SK-N-SH treated with all-trans-retinoic acid at 6 μM for 48 hours (cell line): ENCODE measurements at regions not wholly inside any gene's neighbourhood (a gene's known extent, or its start where the extent isn't known, plus 50 kb on each side); places are given as distances from the start of the nearest gene placed in this dataset.
"Not testable (repeated sequence)": the region's sequence is repeated elsewhere in the genome, so short reads cannot be mapped to it uniquely, and the experiment has no call there.

Experiments
- ATAC-seq: fragments of 200-7000 bp; cut with Tn5 transposase; 3 replicates; pipeline ENCODE4 v1.9.1; 2020; ENCODE audit warnings: mild to moderate bottlenecking, moderate library complexity
- BACH2 ChIP-seq: fragments of 250-450 bp; sonication (Bioruptor Pico); IDR thresholded peaks from 2 replicates; pipeline ENCODE4 v1.9.0; 2021; ENCODE audit warnings: mild to moderate bottlenecking, borderline replicate concordance
- CSDC2 ChIP-seq: fragments of 250-450 bp; sonication (Bioruptor Pico); IDR thresholded peaks from 2 replicates; pipeline ENCODE4 v1.5.0; 2020; ENCODE audit warnings: mild to moderate bottlenecking, moderate library complexity
- ESRRG ChIP-seq: fragments of 250-450 bp; sonication (Bioruptor Pico); IDR thresholded peaks from 2 replicates; pipeline ENCODE4 v1.6.1; 2021; ENCODE audit warnings: mild to moderate bottlenecking
- GLIS3 ChIP-seq: fragments of 250-450 bp; sonication (Bioruptor Pico); IDR thresholded peaks from 2 replicates; pipeline ENCODE4 v1.5.0; 2020; ENCODE audit warnings: mild to moderate bottlenecking, moderate library complexity
- ISL1 ChIP-seq: fragments of 250-450 bp; sonication (Bioruptor Pico); IDR thresholded peaks from 2 replicates; pipeline ENCODE4 v2.1.2; 2022; ENCODE audit warnings: mild to moderate bottlenecking, moderate library complexity
- OSR1 ChIP-seq: fragments of 250-450 bp; sonication (Bioruptor Pico); IDR thresholded peaks from 2 replicates; pipeline ENCODE4 v1.8.0; 2022; ENCODE audit warnings: moderate library complexity, mild to moderate bottlenecking, inconsistent platforms
- PPARA ChIP-seq: fragments of 250-450 bp; sonication (Bioruptor Pico); IDR thresholded peaks from 2 replicates; pipeline ENCODE4 v1.5.0; 2020; ENCODE audit warnings: mild to moderate bottlenecking, borderline replicate concordance
- RARB ChIP-seq: fragments of 250-450 bp; sonication (Bioruptor Pico); IDR thresholded peaks from 2 replicates; pipeline ENCODE4 v1.8.0; 2021; ENCODE audit warnings: mild to moderate bottlenecking, moderate library complexity
- SNAI2 ChIP-seq: fragments of 250-450 bp; sonication (Bioruptor Pico); IDR thresholded peaks from 2 replicates; pipeline ENCODE4 v1.5.0; 2020; ENCODE audit warnings: mild to moderate bottlenecking, moderate library complexity
- TCF4 ChIP-seq: fragments of 250-450 bp; sonication (Bioruptor Pico); IDR thresholded peaks from 2 replicates; pipeline ENCODE4 v1.8.0; 2021; ENCODE audit warnings: mild to moderate bottlenecking, moderate library complexity, borderline replicate concordance
- TOX ChIP-seq: fragments of 250-450 bp; sonication (Bioruptor Pico); IDR thresholded peaks from 2 replicates; pipeline ENCODE4 v1.8.0; 2021; ENCODE audit warnings: mild to moderate bottlenecking, moderate library complexity, borderline replicate concordance
- ZC3H10 ChIP-seq: fragments of 250-450 bp; sonication (Bioruptor Pico); IDR thresholded peaks from 2 replicates; pipeline ENCODE4 v1.5.1; 2021; ENCODE audit warnings: mild to moderate bottlenecking, moderate library complexity
- ZFP3 ChIP-seq: fragments of 250-450 bp; sonication (Bioruptor Pico); IDR thresholded peaks from 2 replicates; pipeline ENCODE4 v1.5.0; 2020; ENCODE audit warnings: mild to moderate bottlenecking, moderate library complexity
- ZNF565 ChIP-seq: fragments of 450-650 bp; formaldehyde crosslinking; conservative IDR thresholded peaks from 2 replicates; pipeline ENCODE4 v1.5.0; 2020; ENCODE audit warnings: low read depth, mild to moderate bottlenecking, moderate library complexity
- ZNF70 ChIP-seq: fragments of 450-650 bp; formaldehyde crosslinking; IDR thresholded peaks from 2 replicates; pipeline ENCODE4 v1.5.0; 2020; ENCODE audit warnings: mild to moderate bottlenecking, moderate library complexity
- ZNF8 ChIP-seq: fragments of 450-650 bp; formaldehyde crosslinking; IDR thresholded peaks from 2 replicates; pipeline ENCODE4 v1.5.0; 2020; ENCODE audit warnings: mild to moderate bottlenecking, moderate library complexity
- TF ChIP-seq, protein P1 (sequence below): fragments of 250-450 bp; sonication (Bioruptor Pico); IDR thresholded peaks from 2 replicates; pipeline ENCODE4 v1.8.0; 2021; ENCODE audit warnings: low read depth, mild to moderate bottlenecking, moderate library complexity, borderline replicate concordance
- TF ChIP-seq, protein P2 (sequence below): fragments of 250-450 bp; sonication (Bioruptor Pico); IDR thresholded peaks from 2 replicates; pipeline ENCODE4 v1.5.0; 2020; ENCODE audit warnings: mild to moderate bottlenecking, moderate library complexity
- TF ChIP-seq, protein P3 (sequence below): fragments of 250-450 bp; sonication (Bioruptor Pico); IDR thresholded peaks from 2 replicates; pipeline ENCODE4 v1.5.1; 2021; ENCODE audit warnings: mild to moderate bottlenecking, moderate library complexity
- TF ChIP-seq, protein P4 (sequence below): fragments of 250-450 bp; sonication (Bioruptor Pico); IDR thresholded peaks from 2 replicates; pipeline ENCODE4 v1.8.0; 2020; ENCODE audit warnings: mild to moderate bottlenecking, moderate library complexity, borderline replicate concordance
- TF ChIP-seq, protein P5 (sequence below): fragments of 250-450 bp; sonication (Bioruptor Pico); IDR thresholded peaks from 2 replicates; pipeline ENCODE4 v1.5.1; 2020; ENCODE audit warnings: low read depth, mild to moderate bottlenecking, moderate library complexity

DNA sequence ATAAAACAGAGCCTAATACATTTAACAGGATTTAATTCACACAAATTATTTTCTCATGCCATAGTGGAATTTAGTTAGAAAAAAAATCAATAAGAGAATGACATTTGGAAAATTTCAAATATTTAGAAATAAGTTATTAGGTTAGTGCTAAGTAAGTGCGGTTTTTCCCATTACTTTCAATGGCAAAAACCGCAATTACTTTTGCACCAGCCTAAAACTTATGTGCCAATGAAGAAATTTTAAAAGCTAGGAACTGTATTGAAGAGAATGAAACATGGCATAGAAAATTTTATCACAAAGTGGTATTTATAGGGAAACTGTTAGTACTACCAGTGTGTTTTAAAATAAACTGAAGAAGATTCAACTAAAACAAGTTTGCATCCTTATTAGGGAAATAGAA lies 228.3 kb upstream of the FKBP1C start:
- ATAC-seq = no peak
- TF ChIP-seq SNAI2 (CRISPR knock-in tag) (no peak), ZFP3 (CRISPR knock-in tag) (no peak), BACH2 (CRISPR knock-in tag) (no peak), ZC3H10 (CRISPR knock-in tag) (no peak)
- TF ChIP-seq, protein P1, sequence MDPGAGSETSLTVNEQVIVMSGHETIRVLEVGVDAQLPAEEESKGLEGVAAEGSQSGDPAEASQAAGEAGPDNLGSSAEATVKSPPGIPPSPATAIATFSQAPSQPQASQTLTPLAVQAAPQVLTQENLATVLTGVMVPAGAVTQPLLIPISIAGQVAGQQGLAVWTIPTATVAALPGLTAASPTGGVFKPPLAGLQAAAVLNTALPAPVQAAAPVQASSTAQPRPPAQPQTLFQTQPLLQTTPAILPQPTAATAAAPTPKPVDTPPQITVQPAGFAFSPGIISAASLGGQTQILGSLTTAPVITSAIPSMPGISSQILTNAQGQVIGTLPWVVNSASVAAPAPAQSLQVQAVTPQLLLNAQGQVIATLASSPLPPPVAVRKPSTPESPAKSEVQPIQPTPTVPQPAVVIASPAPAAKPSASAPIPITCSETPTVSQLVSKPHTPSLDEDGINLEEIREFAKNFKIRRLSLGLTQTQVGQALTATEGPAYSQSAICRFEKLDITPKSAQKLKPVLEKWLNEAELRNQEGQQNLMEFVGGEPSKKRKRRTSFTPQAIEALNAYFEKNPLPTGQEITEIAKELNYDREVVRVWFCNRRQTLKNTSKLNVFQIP (CRISPR knock-in tag) = no peak

DNA sequence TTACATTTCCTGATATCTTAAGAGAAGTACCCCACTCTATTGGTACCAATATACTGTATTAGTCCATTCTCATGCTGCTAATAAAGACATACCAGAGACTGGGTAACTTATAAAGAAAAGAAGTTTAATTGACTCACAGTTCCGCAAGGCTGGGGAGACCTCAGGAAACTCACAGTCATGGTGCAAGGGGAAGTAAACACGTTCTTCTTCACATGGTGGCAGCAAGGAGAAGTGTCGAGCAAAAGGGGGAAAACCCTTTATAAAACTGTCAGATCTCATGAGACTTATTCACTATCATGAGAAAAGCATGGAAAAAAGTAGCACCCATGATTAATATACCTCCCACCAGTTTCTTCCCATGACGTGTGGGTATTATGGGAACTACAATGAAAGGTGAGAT lies 219.6 kb upstream of the FKBP1C start:
- ATAC-seq = not testable (repeated sequence)

DNA sequence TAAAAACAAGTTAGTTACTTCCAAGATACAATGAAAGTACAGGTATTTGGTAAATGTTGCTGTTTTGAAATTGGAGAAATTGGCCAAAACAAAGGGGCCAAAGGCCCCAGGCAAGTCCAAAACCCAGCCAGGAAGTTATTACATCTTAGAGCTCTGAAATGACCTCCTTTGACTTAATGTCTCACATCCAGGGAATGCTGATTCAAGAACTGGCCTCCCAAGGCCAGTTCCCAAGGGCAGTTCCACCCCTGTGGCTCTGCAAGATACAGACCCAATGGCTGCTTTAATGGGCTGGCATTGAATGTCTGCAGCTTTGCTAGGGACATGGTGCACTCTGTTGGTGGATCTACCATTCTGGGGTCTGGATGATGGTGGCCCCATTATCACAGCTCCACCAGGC lies 217.3 kb upstream of the FKBP1C start:
- no peak for ATAC-seq
- TF ChIP-seq, protein P1 (CRISPR knock-in tag) = no peak
- no peak for TF ChIP-seq GLIS3 (CRISPR knock-in tag)
- no peak for TF ChIP-seq ZNF8 (CRISPR knock-in tag)
- TF ChIP-seq ZNF70 (CRISPR knock-in tag) = no peak
- no peak for TF ChIP-seq TOX (CRISPR knock-in tag)
- TF ChIP-seq SNAI2 (CRISPR knock-in tag) = no peak
- TF ChIP-seq, protein P2, sequence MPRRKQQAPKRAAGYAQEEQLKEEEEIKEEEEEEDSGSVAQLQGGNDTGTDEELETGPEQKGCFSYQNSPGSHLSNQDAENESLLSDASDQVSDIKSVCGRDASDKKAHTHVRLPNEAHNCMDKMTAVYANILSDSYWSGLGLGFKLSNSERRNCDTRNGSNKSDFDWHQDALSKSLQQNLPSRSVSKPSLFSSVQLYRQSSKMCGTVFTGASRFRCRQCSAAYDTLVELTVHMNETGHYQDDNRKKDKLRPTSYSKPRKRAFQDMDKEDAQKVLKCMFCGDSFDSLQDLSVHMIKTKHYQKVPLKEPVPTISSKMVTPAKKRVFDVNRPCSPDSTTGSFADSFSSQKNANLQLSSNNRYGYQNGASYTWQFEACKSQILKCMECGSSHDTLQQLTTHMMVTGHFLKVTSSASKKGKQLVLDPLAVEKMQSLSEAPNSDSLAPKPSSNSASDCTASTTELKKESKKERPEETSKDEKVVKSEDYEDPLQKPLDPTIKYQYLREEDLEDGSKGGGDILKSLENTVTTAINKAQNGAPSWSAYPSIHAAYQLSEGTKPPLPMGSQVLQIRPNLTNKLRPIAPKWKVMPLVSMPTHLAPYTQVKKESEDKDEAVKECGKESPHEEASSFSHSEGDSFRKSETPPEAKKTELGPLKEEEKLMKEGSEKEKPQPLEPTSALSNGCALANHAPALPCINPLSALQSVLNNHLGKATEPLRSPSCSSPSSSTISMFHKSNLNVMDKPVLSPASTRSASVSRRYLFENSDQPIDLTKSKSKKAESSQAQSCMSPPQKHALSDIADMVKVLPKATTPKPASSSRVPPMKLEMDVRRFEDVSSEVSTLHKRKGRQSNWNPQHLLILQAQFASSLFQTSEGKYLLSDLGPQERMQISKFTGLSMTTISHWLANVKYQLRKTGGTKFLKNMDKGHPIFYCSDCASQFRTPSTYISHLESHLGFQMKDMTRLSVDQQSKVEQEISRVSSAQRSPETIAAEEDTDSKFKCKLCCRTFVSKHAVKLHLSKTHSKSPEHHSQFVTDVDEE (CRISPR knock-in tag) = no peak
- TF ChIP-seq ZFP3 (CRISPR knock-in tag) = no peak
- TF ChIP-seq PPARA (CRISPR knock-in tag) = no peak
- TF ChIP-seq ISL1 (CRISPR knock-in tag) = no peak
- TF ChIP-seq CSDC2 (CRISPR knock-in tag) = no peak
- TF ChIP-seq, protein P3, sequence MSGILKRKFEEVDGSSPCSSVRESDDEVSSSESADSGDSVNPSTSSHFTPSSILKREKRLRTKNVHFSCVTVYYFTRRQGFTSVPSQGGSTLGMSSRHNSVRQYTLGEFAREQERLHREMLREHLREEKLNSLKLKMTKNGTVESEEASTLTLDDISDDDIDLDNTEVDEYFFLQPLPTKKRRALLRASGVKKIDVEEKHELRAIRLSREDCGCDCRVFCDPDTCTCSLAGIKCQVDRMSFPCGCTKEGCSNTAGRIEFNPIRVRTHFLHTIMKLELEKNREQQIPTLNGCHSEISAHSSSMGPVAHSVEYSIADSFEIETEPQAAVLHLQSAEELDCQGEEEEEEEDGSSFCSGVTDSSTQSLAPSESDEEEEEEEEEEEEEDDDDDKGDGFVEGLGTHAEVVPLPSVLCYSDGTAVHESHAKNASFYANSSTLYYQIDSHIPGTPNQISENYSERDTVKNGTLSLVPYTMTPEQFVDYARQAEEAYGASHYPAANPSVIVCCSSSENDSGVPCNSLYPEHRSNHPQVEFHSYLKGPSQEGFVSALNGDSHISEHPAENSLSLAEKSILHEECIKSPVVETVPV (CRISPR knock-in tag) = no peak
- TF ChIP-seq, protein P4, sequence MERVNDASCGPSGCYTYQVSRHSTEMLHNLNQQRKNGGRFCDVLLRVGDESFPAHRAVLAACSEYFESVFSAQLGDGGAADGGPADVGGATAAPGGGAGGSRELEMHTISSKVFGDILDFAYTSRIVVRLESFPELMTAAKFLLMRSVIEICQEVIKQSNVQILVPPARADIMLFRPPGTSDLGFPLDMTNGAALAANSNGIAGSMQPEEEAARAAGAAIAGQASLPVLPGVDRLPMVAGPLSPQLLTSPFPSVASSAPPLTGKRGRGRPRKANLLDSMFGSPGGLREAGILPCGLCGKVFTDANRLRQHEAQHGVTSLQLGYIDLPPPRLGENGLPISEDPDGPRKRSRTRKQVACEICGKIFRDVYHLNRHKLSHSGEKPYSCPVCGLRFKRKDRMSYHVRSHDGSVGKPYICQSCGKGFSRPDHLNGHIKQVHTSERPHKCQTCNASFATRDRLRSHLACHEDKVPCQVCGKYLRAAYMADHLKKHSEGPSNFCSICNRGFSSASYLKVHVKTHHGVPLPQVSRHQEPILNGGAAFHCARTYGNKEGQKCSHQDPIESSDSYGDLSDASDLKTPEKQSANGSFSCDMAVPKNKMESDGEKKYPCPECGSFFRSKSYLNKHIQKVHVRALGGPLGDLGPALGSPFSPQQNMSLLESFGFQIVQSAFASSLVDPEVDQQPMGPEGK = no peak

DNA sequence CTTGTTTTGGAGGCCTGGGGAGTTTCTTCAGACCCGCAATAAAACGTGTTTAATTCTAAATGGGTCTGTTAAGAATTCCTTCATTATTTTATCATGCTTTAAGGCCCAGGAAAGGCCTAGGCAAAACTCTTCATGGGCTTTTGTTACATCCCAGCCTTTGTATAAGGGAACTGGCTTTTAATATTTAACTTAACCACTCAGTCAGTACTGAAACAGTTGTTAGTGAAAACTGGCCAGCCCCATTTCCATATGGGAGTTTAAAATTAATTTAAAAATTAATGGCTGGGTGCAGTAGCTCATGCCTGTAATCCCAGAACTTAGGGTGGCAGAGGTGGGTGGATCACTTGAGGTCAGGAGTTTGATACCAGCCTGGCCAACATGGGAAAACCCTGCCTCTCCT lies 213.2 kb upstream of the FKBP1C start:
- ATAC-seq = no peak

DNA sequence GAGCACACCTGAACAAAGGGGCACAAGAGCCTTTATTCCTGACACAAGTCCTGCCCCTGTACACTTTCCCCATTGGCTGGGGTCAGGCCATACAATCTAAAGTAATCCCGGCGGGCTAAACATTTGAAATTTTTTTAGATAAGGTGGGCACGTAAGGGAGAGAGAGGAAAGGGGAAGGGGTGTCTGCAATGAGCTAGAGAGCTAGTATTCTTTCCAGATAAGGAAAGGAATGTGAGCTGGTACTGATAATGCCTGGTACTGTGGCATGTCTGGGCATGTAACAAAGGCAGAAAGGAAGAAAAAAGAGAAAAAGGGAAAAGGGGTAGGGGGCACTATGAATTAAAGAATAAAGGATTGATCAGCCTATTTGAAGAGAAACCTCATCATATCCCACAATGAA lies 212.0 kb upstream of the FKBP1C start:
- not testable (repeated sequence) for ATAC-seq

More for the DNA sequence above, 213.2 kb upstream of the FKBP1C start:
- no peak for TF ChIP-seq BACH2 (CRISPR knock-in tag)

DNA sequence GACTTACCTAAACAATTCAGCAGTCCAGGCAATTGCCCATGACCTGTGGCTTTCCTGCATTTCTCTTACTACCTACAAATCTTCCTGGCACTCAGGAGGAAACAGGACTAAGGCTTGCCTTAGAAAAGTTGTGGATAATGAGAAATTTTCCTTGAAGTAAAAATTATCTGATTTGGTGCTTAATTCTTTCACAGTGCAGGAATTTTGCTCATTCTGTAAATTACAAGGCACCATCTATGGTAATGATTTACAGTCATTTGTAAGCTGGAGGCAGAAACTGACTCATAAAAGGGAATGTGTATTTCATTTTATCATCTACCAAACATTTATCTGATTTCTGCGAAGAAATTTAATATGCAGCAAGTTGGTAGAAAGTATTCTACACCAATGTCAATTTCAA lies 211.5 kb upstream of the FKBP1C start:
- ATAC-seq = no peak
- TF ChIP-seq ESRRG (no peak), OSR1 (CRISPR knock-in tag) (no peak), TCF4 (CRISPR knock-in tag) (no peak), ZFP3 (CRISPR knock-in tag) (no peak), ZNF565 (no peak), RARB (CRISPR knock-in tag) (no peak), TOX (CRISPR knock-in tag) (no peak), GLIS3 (CRISPR knock-in tag) (no peak)
- TF ChIP-seq, protein P1 (CRISPR knock-in tag) = no peak
- TF ChIP-seq, protein P5, sequence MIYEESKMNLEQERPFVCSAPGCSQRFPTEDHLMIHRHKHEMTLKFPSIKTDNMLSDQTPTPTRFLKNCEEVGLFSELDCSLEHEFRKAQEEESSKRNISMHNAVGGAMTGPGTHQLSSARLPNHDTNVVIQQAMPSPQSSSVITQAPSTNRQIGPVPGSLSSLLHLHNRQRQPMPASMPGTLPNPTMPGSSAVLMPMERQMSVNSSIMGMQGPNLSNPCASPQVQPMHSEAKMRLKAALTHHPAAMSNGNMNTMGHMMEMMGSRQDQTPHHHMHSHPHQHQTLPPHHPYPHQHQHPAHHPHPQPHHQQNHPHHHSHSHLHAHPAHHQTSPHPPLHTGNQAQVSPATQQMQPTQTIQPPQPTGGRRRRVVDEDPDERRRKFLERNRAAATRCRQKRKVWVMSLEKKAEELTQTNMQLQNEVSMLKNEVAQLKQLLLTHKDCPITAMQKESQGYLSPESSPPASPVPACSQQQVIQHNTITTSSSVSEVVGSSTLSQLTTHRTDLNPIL (CRISPR knock-in tag) = no peak
